Caco-2 (cell line): ENCODE measurements at regions not wholly inside any gene's neighbourhood (a gene's known extent, or its start where the extent isn't known, plus 50 kb on each side); places are given as distances from the start of the nearest gene placed in this dataset.
"Not testable (repeated sequence)": the region's sequence is repeated elsewhere in the genome, so short reads cannot be mapped to it uniquely, and the experiment has no call there.

Experiments
- BruUV-seq: library from RNA; stranded (reverse); fragments of 400-500 nt; replicated peaks from 2 replicates; lab custom pipeline; 2021; lab: Mats Ljungman, UMichigan
- CTCF ChIA-PET: fragments of 300-600 bp; sonication (Branson Sonifier 250); formaldehyde crosslinking; loops from one replicate; lab custom pipeline; 2022; ENCODE audit warnings: antibody characterized with exemption; lab: Charles Lee
- POLR2A ChIA-PET: fragments of 300-600 bp; sonication (Branson Sonifier 250); formaldehyde crosslinking; loops from one replicate; lab custom pipeline; 2022; ENCODE audit warnings: antibody characterized with exemption; lab: Charles Lee
- DNase-seq, 2 experiments: peaks; one replicate each; pipeline versions ENCODE4 v3.0.0 to v3.0.0-alpha.2; 2020 to 2022
- H3K27me3 ChIP-seq: replicated peaks from 2 replicates; pipeline ENCODE4 v1.6.0; 2011; ENCODE audit warnings: low read length; ENCODE audit not compliant: control insufficient read depth, insufficient read depth
- H3K36me3 ChIP-seq: 2 replicates; pipeline ENCODE4 v1.5.1; 2011; ENCODE audit warnings: low read length; ENCODE audit not compliant: control insufficient read depth, insufficient read depth
- H3K4me1 ChIP-seq: fragments of 250-450 bp; sonication (Bioruptor Pico); 2 replicates; pipeline ENCODE4 v1.5.1; 2020; ENCODE audit warnings: mild to moderate bottlenecking
- H3K4me3 ChIP-seq: 2 replicates; pipeline ENCODE4 v1.5.1; 2011; ENCODE audit warnings: low read depth, mild to moderate bottlenecking, control low read depth, low read length
- H3K9me3 ChIP-seq: fragments of 250-450 bp; sonication (Bioruptor Pico); 2 replicates; pipeline ENCODE4 v1.5.1; 2020; ENCODE audit warnings: mild to moderate bottlenecking, moderate library complexity
- H3K27ac Mint-ChIP-seq: one replicate; pipeline ENCODE4 v1.8.0; 2022; ENCODE audit warnings: mixed read lengths; ENCODE audit not compliant: unreplicated experiment
- H3K27me3 Mint-ChIP-seq: one replicate; pipeline ENCODE4 v1.8.0; 2022; ENCODE audit warnings: mixed read lengths; ENCODE audit not compliant: insufficient read depth, unreplicated experiment
- H3K36me3 Mint-ChIP-seq: one replicate; pipeline ENCODE4 v1.8.0; 2022; ENCODE audit warnings: mild to moderate bottlenecking, mixed read lengths; ENCODE audit not compliant: insufficient read depth, unreplicated experiment
- H3K4me1 Mint-ChIP-seq: one replicate; pipeline ENCODE4 v1.8.0; 2022; ENCODE audit warnings: low read depth, mixed read lengths; ENCODE audit not compliant: unreplicated experiment
- H3K4me3 Mint-ChIP-seq: one replicate; pipeline ENCODE4 v1.8.0; 2022; ENCODE audit warnings: mild to moderate bottlenecking, moderate library complexity, mixed read lengths; ENCODE audit not compliant: unreplicated experiment
- H3K9me3 Mint-ChIP-seq: one replicate; pipeline ENCODE4 v1.8.0; 2022; ENCODE audit warnings: mixed read lengths; ENCODE audit not compliant: unreplicated experiment
- CTCF ChIP-seq, 2 experiments: fragments of 200-600 bp in 1 of 2; IDR thresholded peaks; 1 replicate in 1 of 2; 2 replicates in 1 of 2; pipeline versions ENCODE4 v1.5.1 to v1.8.0; 2011 to 2022; ENCODE audit warnings: antibody characterized with exemption in 1 of 2, control low read depth in 1 of 2, inconsistent platforms in 1 of 2, low read depth in 1 of 2, low read length in 1 of 2, mild to moderate bottlenecking in 1 of 2, moderate library complexity in 1 of 2; ENCODE audit not compliant: insufficient read depth in 1 of 2, severe bottlenecking in 1 of 2, unreplicated experiment in 1 of 2
- intact Hi-C: fragments of 100-400 bp; cut with micrococcal nuclease; formaldehyde crosslinking; loops from one replicate; pipeline ENCODE4 v1.10.0; 2022; ENCODE audit not compliant: unreplicated experiment

GRCh38 chr17:27104605-27105221, 189.2 kb upstream of the WSB1 start:
- H3K9me3 Mint-ChIP-seq, H3K4me1 ChIP-seq, H3K4me1 Mint-ChIP-seq, H3K27me3 Mint-ChIP-seq, BruUV-seq, H3K36me3 Mint-ChIP-seq, H3K27ac Mint-ChIP-seq, CTCF ChIA-PET, H3K27me3 ChIP-seq, intact Hi-C loops, H3K9me3 ChIP-seq, H3K36me3 ChIP-seq, POLR2A ChIA-PET: not testable (repeated sequence)
- H3K4me3 Mint-ChIP-seq = peak overlapping the region; percentile 79
- H3K4me3 ChIP-seq = peak overlapping the region; percentile 45
- DNase-seq = peak in 1 of 2 experiments; percentile 70

- no peak for TF ChIP-seq CTCF (IDR thresholded peaks at IDR 0.05; ENCODE audit: insufficient read depth in 1 of 2, low read depth in 1 of 2, low read length in 1 of 2, severe bottlenecking in 1 of 2, unreplicated experiment in 1 of 2)
- Mint-ChIP-seq H3K4me3 (no peak overlapping the region), H3K27ac (no peak overlapping the region), H3K4me1 (peaks cover 10% of the 10 kb centered on the region), H3K36me3 (no peaks in the 10 kb centered on the region), H3K9me3 (peaks cover 10% of the 10 kb centered on the region), H3K27me3 (peaks cover 2% of the 10 kb centered on the region)
- ChIA-PET CTCF (no interaction called here), POLR2A (no interaction called here)
- Histone ChIP-seq H3K9me3 (no peaks in the 10 kb centered on the region), H3K4me3 (no peak overlapping the region), H3K4me1 (peaks cover 6% of the 10 kb centered on the region; the same call in 1 of the 2 replicates), H3K36me3 (no peaks in the 10 kb centered on the region), H3K27me3 (no peaks in the 10 kb centered on the region)
- intact Hi-C loops = no loop called here
- DNase-seq = no peak
- no TSS peak for BruUV-seq
Observed at GRCh38 chr17:27105636-27106035, 188.3 kb upstream of the WSB1 start.

- H3K27ac Mint-ChIP-seq = no peak overlapping the region
- H3K4me1 Mint-ChIP-seq = peaks cover 10% of the 10 kb centered on the region
- Histone ChIP-seq H3K9me3 (no peaks in the 10 kb centered on the region), H3K4me3 (no peak overlapping the region), H3K36me3 (no peaks in the 10 kb centered on the region), H3K4me1 (peaks cover 6% of the 10 kb centered on the region; the same call in 1 of the 2 replicates), H3K27me3 (no peaks in the 10 kb centered on the region)
- CTCF ChIA-PET = no interaction called here
- no peak for DNase-seq
- intact Hi-C loops = no loop called here
- H3K9me3 Mint-ChIP-seq = peaks cover 10% of the 10 kb centered on the region
- BruUV-seq = no TSS peak
- peaks cover 2% of the 10 kb centered on the region for H3K27me3 Mint-ChIP-seq
- POLR2A ChIA-PET = no interaction called here
- no peak for TF ChIP-seq CTCF (IDR thresholded peaks at IDR 0.05; ENCODE audit: insufficient read depth in 1 of 2, low read depth in 1 of 2, low read length in 1 of 2, severe bottlenecking in 1 of 2, unreplicated experiment in 1 of 2)
- H3K4me3 Mint-ChIP-seq = no peak overlapping the region
- H3K36me3 Mint-ChIP-seq = no peaks in the 10 kb centered on the region
Observed at GRCh38 chr17:27106347-27106981, 187.4 kb upstream of the WSB1 start.
